WTC11 (cell line): ENCODE measurements at regions not wholly inside any gene's neighbourhood (a gene's known extent, or its start where the extent isn't known, plus 50 kb on each side); places are given as distances from the start of the nearest gene placed in this dataset.

ENCODE experiments used
- ATAC-seq: fragments of 200-7000 bp; cut with Tn5 transposase; 2 replicates; pipeline ENCODE4 v1.10.0; 2021; ENCODE audit warnings: mild to moderate bottlenecking, moderate library complexity
- CTCF ChIA-PET: fragments of 300-600 bp; sonication (Branson Sonifier 250); formaldehyde crosslinking; loops from one replicate; lab custom pipeline; 2021; ENCODE audit warnings: antibody characterized with exemption; lab: Charles Lee
- POLR2A ChIA-PET: fragments of 350-600 bp; sonication (Branson Sonifier 250); formaldehyde crosslinking; loops from one replicate; lab custom pipeline; 2021; ENCODE audit warnings: antibody characterized with exemption; lab: Charles Lee
- DNase-seq: peaks from one replicate; pipeline ENCODE4 v3.0.0; 2021; ENCODE audit warnings: low spot score
- H3K27ac Mint-ChIP-seq: 2 replicates; pipeline ENCODE4 v1.8.0; 2021; ENCODE audit warnings: mixed read lengths
- H3K27me3 Mint-ChIP-seq: 2 replicates; pipeline ENCODE4 v1.8.0; 2021; ENCODE audit warnings: low read depth, mild to moderate bottlenecking, moderate library complexity, mixed read lengths
- H3K36me3 Mint-ChIP-seq: 2 replicates; pipeline ENCODE4 v1.8.0; 2021; ENCODE audit warnings: mixed read lengths
- H3K4me1 Mint-ChIP-seq: 2 replicates; pipeline ENCODE4 v1.8.0; 2022; ENCODE audit warnings: mixed read lengths
- H3K4me3 Mint-ChIP-seq: 2 replicates; pipeline ENCODE4 v1.8.0; 2021; ENCODE audit warnings: mild to moderate bottlenecking, moderate library complexity, mixed read lengths
- H3K9me3 Mint-ChIP-seq: 2 replicates; pipeline ENCODE4 v1.8.0; 2021; ENCODE audit warnings: mixed read lengths
- GABPB1 ChIP-seq: sonication (generic); formaldehyde crosslinking; IDR thresholded peaks from 2 replicates; pipeline ENCODE4 v1.8.1; 2023; ENCODE audit warnings: mild to moderate bottlenecking, missing genetic modification reagents
- IRF2 ChIP-seq: sonication (generic); formaldehyde crosslinking; IDR thresholded peaks from 2 replicates; pipeline ENCODE4 v1.8.0; 2022; ENCODE audit warnings: low read depth, missing genetic modification reagents, borderline replicate concordance
- RORB ChIP-seq: fragments of 250-450 bp; sonication (Bioruptor Pico); IDR thresholded peaks from 2 replicates; pipeline ENCODE4 v1.9.0; 2021; ENCODE audit warnings: mild to moderate bottlenecking
- SMAD3 ChIP-seq: sonication (generic); formaldehyde crosslinking; IDR thresholded peaks from 2 replicates; pipeline ENCODE4 v1.8.0; 2022; ENCODE audit warnings: missing genetic modification reagents, mild to moderate bottlenecking, borderline replicate concordance
- TEAD4 ChIP-seq: sonication (generic); formaldehyde crosslinking; IDR thresholded peaks from 2 replicates; pipeline ENCODE4 v1.8.0; 2022; ENCODE audit warnings: mild to moderate bottlenecking, missing genetic modification reagents
- ZNF423 ChIP-seq: fragments of 250-450 bp; sonication (Bioruptor Pico); IDR thresholded peaks from 2 replicates; pipeline ENCODE4 v2.1.2; 2022; ENCODE audit warnings: mild to moderate bottlenecking, moderate library complexity
- TF ChIP-seq, protein P1 (sequence below): fragments of 250-450 bp; sonication (Bioruptor Pico); conservative IDR thresholded peaks from 2 replicates; pipeline ENCODE4 v1.9.0; 2021; ENCODE audit warnings: mild to moderate bottlenecking
- TF ChIP-seq, protein P2 (sequence below): sonication (generic); formaldehyde crosslinking; IDR thresholded peaks from 2 replicates; pipeline ENCODE4 v1.8.0; 2023; ENCODE audit warnings: missing genetic modification reagents
- TF ChIP-seq, protein P3 (sequence below): sonication (generic); formaldehyde crosslinking; IDR thresholded peaks from 2 replicates; pipeline ENCODE4 v1.8.1; 2022; ENCODE audit warnings: low read depth, mild to moderate bottlenecking, moderate library complexity, missing genetic modification reagents, borderline replicate concordance
- TF ChIP-seq, protein P4 (sequence below): sonication (generic); formaldehyde crosslinking; IDR thresholded peaks from 2 replicates; pipeline ENCODE4 v1.8.1; 2023; ENCODE audit warnings: mild to moderate bottlenecking, missing genetic modification reagents
- TF ChIP-seq, protein P5 (sequence below): sonication (generic); formaldehyde crosslinking; conservative IDR thresholded peaks from 2 replicates; pipeline ENCODE4 v1.8.1; 2022; ENCODE audit warnings: mild to moderate bottlenecking, missing genetic modification reagents
- TF ChIP-seq, protein P6 (sequence below): sonication (generic); formaldehyde crosslinking; IDR thresholded peaks from 2 replicates; pipeline ENCODE4 v1.8.1; 2023; ENCODE audit warnings: mild to moderate bottlenecking, moderate library complexity, missing genetic modification reagents

DNA sequence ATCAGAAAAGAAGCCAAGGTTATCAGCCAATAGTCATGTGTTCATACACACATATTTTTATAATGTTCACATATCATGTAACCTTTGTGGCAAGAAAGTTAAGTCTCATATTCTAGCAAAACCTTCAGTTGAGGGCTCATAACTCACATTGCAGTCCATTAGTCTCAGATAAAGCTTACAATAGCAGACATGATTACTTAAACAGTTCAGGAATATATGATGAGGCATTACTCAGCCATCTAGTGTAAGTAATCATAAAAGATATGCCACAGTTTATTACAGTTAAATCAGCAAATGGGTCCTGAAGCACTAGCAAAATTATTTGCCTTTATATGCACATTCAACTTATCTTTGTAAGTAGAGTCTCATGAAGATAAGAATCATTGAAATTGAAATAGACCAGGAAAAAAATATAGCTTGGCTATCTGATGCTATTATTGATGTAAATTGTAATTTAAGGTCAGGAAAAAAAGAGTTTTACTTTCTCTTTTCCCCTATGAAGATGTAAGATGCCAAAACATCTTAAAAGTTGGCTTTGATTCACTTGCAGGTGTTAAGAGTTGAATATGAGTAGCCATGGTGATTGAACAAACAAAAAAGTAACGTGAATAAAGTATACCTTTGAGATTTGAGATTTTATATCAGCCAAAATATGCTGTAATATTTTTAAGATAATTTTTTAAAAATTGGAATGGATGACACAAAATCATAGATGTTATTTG is 537.0 kb downstream of the SLC6A15 start:
- no peak for ATAC-seq
- Mint-ChIP-seq H3K27me3 (0 out of 2 replicates have a peak, but pooled peaks cover 3% of the 10 kb centered on the region), H3K36me3 (no peaks in the 10 kb centered on the region), H3K4me3 (no peak overlapping the region), H3K4me1 (no peaks in the 10 kb centered on the region), H3K27ac (no peak overlapping the region), H3K9me3 (no peaks in the 10 kb centered on the region)
- CTCF ChIA-PET = no interaction called here
- DNase-seq = no peak
- TF ChIP-seq, protein P1, sequence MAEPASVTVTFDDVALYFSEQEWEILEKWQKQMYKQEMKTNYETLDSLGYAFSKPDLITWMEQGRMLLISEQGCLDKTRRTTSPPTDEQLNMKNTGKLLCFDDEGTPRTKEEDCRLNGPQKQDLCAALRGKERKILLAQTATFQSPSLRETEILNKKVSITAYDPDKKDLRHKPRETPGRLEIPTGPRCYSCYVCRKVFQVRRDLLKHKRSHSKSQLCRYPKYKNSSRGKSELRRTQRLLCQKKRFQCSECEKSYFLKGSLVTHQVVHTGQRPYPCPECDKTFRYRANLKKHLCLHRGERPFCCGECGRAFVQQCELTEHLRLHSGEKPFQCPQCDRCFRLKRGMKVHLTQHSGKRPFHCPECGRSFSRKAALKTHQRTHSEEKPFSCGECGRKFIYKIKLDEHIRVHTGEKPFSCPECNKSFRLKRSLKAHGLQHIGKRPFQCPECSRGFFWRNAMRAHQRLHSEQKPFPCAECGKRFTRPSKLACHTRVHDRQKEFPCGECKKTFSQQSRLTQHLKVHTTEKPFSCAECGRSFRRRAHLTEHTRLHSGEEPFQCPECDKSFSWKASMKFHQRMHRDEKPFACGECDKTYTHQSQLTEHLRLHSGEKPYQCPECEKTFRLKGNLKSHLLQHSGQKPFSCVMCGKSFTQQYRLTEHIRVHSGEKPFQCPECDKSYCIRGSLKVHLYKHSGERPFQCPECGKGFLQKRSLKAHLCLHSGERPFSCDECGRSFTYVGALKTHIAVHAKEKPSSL (CRISPR knock-in tag) = no peak
- TF ChIP-seq, protein P2, sequence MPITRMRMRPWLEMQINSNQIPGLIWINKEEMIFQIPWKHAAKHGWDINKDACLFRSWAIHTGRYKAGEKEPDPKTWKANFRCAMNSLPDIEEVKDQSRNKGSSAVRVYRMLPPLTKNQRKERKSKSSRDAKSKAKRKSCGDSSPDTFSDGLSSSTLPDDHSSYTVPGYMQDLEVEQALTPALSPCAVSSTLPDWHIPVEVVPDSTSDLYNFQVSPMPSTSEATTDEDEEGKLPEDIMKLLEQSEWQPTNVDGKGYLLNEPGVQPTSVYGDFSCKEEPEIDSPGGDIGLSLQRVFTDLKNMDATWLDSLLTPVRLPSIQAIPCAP (CRISPR knock-in tag) = no peak
- TF ChIP-seq SMAD3 (no peak), IRF2 (CRISPR knock-in tag) (no peak), GABPB1 (no peak)
- TF ChIP-seq, protein P3, sequence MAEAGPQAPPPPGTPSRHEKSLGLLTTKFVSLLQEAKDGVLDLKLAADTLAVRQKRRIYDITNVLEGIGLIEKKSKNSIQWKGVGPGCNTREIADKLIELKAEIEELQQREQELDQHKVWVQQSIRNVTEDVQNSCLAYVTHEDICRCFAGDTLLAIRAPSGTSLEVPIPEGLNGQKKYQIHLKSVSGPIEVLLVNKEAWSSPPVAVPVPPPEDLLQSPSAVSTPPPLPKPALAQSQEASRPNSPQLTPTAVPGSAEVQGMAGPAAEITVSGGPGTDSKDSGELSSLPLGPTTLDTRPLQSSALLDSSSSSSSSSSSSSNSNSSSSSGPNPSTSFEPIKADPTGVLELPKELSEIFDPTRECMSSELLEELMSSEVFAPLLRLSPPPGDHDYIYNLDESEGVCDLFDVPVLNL (CRISPR knock-in tag) = no peak
- POLR2A ChIA-PET = no interaction called here

DNA sequence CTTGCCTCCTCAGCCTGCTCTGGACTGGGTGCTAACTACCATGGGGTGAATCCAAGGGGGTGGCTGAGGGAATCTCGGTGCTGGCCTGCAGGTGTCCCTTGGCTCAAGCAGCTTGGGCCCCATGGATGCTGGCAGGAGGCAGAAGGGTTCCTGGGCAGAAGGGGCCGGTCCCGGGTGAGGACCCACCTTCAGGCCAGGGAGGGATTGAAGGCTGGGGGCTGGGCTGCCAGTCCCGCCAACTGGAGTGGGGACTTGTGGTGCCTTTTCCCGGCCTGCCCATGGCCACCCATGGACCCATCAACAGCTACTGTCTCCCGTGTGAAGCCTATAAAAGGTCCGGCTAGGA is 550.1 kb downstream of the SLC6A15 start:
- DNase-seq = no peak
- no peaks in the 10 kb centered on the region for H3K4me1 Mint-ChIP-seq
- CTCF ChIA-PET = no interaction called here
- no peak overlapping the region for H3K4me3 Mint-ChIP-seq
- TF ChIP-seq, protein P4, sequence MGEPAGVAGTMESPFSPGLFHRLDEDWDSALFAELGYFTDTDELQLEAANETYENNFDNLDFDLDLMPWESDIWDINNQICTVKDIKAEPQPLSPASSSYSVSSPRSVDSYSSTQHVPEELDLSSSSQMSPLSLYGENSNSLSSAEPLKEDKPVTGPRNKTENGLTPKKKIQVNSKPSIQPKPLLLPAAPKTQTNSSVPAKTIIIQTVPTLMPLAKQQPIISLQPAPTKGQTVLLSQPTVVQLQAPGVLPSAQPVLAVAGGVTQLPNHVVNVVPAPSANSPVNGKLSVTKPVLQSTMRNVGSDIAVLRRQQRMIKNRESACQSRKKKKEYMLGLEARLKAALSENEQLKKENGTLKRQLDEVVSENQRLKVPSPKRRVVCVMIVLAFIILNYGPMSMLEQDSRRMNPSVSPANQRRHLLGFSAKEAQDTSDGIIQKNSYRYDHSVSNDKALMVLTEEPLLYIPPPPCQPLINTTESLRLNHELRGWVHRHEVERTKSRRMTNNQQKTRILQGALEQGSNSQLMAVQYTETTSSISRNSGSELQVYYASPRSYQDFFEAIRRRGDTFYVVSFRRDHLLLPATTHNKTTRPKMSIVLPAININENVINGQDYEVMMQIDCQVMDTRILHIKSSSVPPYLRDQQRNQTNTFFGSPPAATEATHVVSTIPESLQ (CRISPR knock-in tag) = no peak
- no peak for TF ChIP-seq ZNF423
- TF ChIP-seq RORB (CRISPR knock-in tag) = no peak
- TF ChIP-seq, protein P5, sequence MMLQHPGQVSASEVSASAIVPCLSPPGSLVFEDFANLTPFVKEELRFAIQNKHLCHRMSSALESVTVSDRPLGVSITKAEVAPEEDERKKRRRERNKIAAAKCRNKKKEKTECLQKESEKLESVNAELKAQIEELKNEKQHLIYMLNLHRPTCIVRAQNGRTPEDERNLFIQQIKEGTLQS = no peak
- TF ChIP-seq TEAD4 (CRISPR knock-in tag) = no peak
- TF ChIP-seq, protein P6, sequence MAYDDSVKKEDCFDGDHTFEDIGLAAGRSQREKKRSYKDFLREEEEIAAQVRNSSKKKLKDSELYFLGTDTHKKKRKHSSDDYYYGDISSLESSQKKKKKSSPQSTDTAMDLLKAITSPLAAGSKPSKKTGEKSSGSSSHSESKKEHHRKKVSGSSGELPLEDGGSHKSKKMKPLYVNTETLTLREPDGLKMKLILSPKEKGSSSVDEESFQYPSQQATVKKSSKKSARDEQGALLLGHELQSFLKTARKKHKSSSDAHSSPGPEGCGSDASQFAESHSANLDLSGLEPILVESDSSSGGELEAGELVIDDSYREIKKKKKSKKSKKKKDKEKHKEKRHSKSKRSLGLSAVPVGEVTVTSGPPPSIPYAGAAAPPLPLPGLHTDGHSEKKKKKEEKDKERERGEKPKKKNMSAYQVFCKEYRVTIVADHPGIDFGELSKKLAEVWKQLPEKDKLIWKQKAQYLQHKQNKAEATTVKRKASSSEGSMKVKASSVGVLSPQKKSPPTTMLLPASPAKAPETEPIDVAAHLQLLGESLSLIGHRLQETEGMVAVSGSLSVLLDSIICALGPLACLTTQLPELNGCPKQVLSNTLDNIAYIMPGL = no peak
- H3K27me3 Mint-ChIP-seq = no peaks in the 10 kb centered on the region
- no peaks in the 10 kb centered on the region for H3K36me3 Mint-ChIP-seq
- H3K9me3 Mint-ChIP-seq = peaks cover 13% of the 10 kb centered on the region
- POLR2A ChIA-PET = no interaction called here
- ATAC-seq = no peak
- no peak overlapping the region for H3K27ac Mint-ChIP-seq
